IMR-90 (cell line): ENCODE measurements at regions not wholly inside any gene's neighbourhood (a gene's known extent, or its start where the extent isn't known, plus 50 kb on each side); places are given as distances from the start of the nearest gene placed in this dataset.

Experiments used
- ATAC-seq: fragments of 200-7000 bp; cut with Tn5 transposase; 2 replicates; pipeline ENCODE4 v1.9.1; 2020; ENCODE audit warnings: low read depth, mild to moderate bottlenecking, moderate library complexity
- BruUV-seq: library from RNA; stranded (reverse); fragments of 400-500 nt; replicated peaks from 2 replicates; lab custom pipeline; 2021; lab: Mats Ljungman, UMichigan
- CTCF ChIA-PET: fragments of 300-600 bp; formaldehyde crosslinking; extraction: SDS; loops from one replicate; lab custom pipeline; 2021; ENCODE audit warnings: antibody characterized with exemption; lab: Yijun Ruan, JAX
- POLR2A ChIA-PET: fragments of 300-600 bp; sonication (Branson Sonifier 250); formaldehyde crosslinking; loops from one replicate; lab custom pipeline; 2022; ENCODE audit warnings: antibody characterized with exemption; ENCODE audit not compliant: unreplicated experiment; lab: Charles Lee
- DNase-seq: peaks from one replicate; pipeline ENCODE4 v3.0.0; 2013
- H2AFZ ChIP-seq: replicated peaks from 2 replicates; pipeline ENCODE3; 2013; ENCODE audit warnings: low read length, mild to moderate bottlenecking; ENCODE audit not compliant: poor library complexity
- H2AK5ac ChIP-seq: 2 replicates; pipeline ENCODE4 v1.6.1; 2013; ENCODE audit warnings: low read depth, low read length, inconsistent platforms
- H2AK9ac ChIP-seq: replicated peaks from 2 replicates; pipeline ENCODE3; 2013; ENCODE audit warnings: mild to moderate bottlenecking, low read depth, low read length, moderate library complexity; ENCODE audit not compliant: poor library complexity
- H2BK120ac ChIP-seq: 2 replicates; pipeline ENCODE4 v1.6.1; 2013; ENCODE audit warnings: low read depth, low read length, inconsistent platforms
- H2BK15ac ChIP-seq: 3 replicates; pipeline ENCODE4 v1.6.1; 2013; ENCODE audit warnings: low read depth, low read length, inconsistent platforms
- H2BK20ac ChIP-seq: 2 replicates; pipeline ENCODE4 v1.6.1; 2013; ENCODE audit warnings: low read depth, mild to moderate bottlenecking, inconsistent platforms, low read length, moderate library complexity
- H2BK5ac ChIP-seq: 2 replicates; pipeline ENCODE4 v1.6.1; 2013; ENCODE audit warnings: mild to moderate bottlenecking, low read depth, low read length, inconsistent platforms; ENCODE audit not compliant: poor library complexity, severe bottlenecking
- H3K14ac ChIP-seq: replicated peaks from 2 replicates; pipeline ENCODE4 v1.6.1; 2013; ENCODE audit warnings: low read depth, low read length, inconsistent platforms
- H3K18ac ChIP-seq: 2 replicates; pipeline ENCODE4 v1.6.1; 2013; ENCODE audit warnings: low read depth, low read length, control low read depth
- H3K23ac ChIP-seq: 2 replicates; pipeline ENCODE4 v1.6.1; 2013; ENCODE audit warnings: low read depth, low read length, inconsistent platforms
- H3K27ac ChIP-seq: 2 replicates; pipeline ENCODE4 v1.5.1; 2013; ENCODE audit warnings: mild to moderate bottlenecking, control low read depth, low read length; ENCODE audit not compliant: insufficient read depth
- H3K27me3 ChIP-seq: 2 replicates; pipeline ENCODE4 v1.6.1; 2013; ENCODE audit warnings: low read length; ENCODE audit not compliant: control insufficient read depth, insufficient read depth
- H3K36me3 ChIP-seq: 2 replicates; pipeline ENCODE4 v1.6.1; 2013; ENCODE audit warnings: low read length, mixed read lengths; ENCODE audit not compliant: control insufficient read depth, insufficient read depth
- H3K4ac ChIP-seq: 2 replicates; pipeline ENCODE4 v1.6.1; 2013; ENCODE audit warnings: low read depth, low read length, inconsistent platforms
- H3K4me1 ChIP-seq: 2 replicates; pipeline ENCODE4 v1.6.1; 2013; ENCODE audit warnings: low read length, mixed read lengths; ENCODE audit not compliant: control insufficient read depth, insufficient read depth
- H3K4me2 ChIP-seq: 2 replicates; pipeline ENCODE4 v1.6.1; 2013; ENCODE audit warnings: low read depth, mild to moderate bottlenecking, control low read depth, low read length, moderate library complexity
- H3K4me3 ChIP-seq: 2 replicates; pipeline ENCODE4 v1.5.1; 2013; ENCODE audit warnings: low read depth, mild to moderate bottlenecking, control low read depth, low read length, moderate library complexity; ENCODE audit not compliant: insufficient read depth
- H3K56ac ChIP-seq: 2 replicates; pipeline ENCODE4 v1.6.1; 2013; ENCODE audit warnings: low read length, inconsistent platforms; ENCODE audit not compliant: insufficient read depth; ENCODE audit errors: extremely low read depth
- H3K79me1 ChIP-seq, 2 experiments: 2 replicates each; pipeline ENCODE4 v1.6.1; 2013; ENCODE audit warnings: low read length in 2 of 2, inconsistent platforms in 1 of 2, low read depth in 1 of 2
- H3K9ac ChIP-seq: 2 replicates; pipeline ENCODE4 v1.6.1; 2013; ENCODE audit warnings: low read depth, low read length, control low read depth
- H3K9me1 ChIP-seq: 2 replicates; pipeline ENCODE4 v1.6.1; 2013; ENCODE audit warnings: low read length, inconsistent platforms; ENCODE audit not compliant: insufficient read depth
- H3K9me3 ChIP-seq: 2 replicates; pipeline ENCODE4 v1.6.1; 2013; ENCODE audit warnings: low read length; ENCODE audit not compliant: control insufficient read depth, insufficient read depth
- H4K20me1 ChIP-seq: 2 replicates; pipeline ENCODE4 v1.6.1; 2013; ENCODE audit warnings: low read length, inconsistent platforms; ENCODE audit not compliant: insufficient read depth
- H4K5ac ChIP-seq: 2 replicates; pipeline ENCODE4 v1.6.1; 2013; ENCODE audit warnings: mild to moderate bottlenecking, low read depth, low read length, control low read depth
- H4K8ac ChIP-seq, 2 experiments: 2 replicates each; pipeline ENCODE4 v1.6.1; 2013; ENCODE audit warnings: low read depth in 2 of 2, low read length in 2 of 2, control low read depth in 1 of 2, inconsistent platforms in 1 of 2
- H4K91ac ChIP-seq: 2 replicates; pipeline ENCODE4 v1.6.1; 2013; ENCODE audit warnings: low read depth, low read length, inconsistent platforms; ENCODE audit not compliant: insufficient read depth
- BHLHE40 ChIP-seq: fragments of 150-350 bp; IDR thresholded peaks from 2 replicates; pipeline ENCODE4 v1.6.1; 2016; ENCODE audit warnings: mild to moderate bottlenecking, low read depth, low read length
- MXI1 ChIP-seq: IDR thresholded peaks from 2 replicates; pipeline ENCODE4 v1.6.1; 2012; ENCODE audit warnings: low read depth, mild to moderate bottlenecking, low read length, moderate library complexity, borderline replicate concordance
- RFX5 ChIP-seq: IDR thresholded peaks from 2 replicates; pipeline ENCODE4 v1.8.0; 2012; ENCODE audit warnings: low read depth, mild to moderate bottlenecking, low read length, moderate library complexity
- USF2 ChIP-seq: fragments of 150-350 bp; IDR thresholded peaks from 2 replicates; pipeline ENCODE4 v1.6.1; 2017; ENCODE audit warnings: mild to moderate bottlenecking, antibody characterized with exemption, low read length, low read depth
- WGBS, 2 experiments: methylation state at CpG; one replicate each; pipeline versions ENCODE4 v1.1.5 to v1.1.7; 2013; ENCODE audit warnings: missing lambda C conversion rate in 2 of 2; ENCODE audit not compliant: insufficient read length in 1 of 2; ENCODE audit errors: extremely low coverage in 2 of 2; 5-methylcytosine and 5-hydroxymethylcytosine counted together
- dilution Hi-C: fragments of 300-500 bp; cut with HindIII; formaldehyde crosslinking; loops from one replicate; pipeline ENCODE4 v1.14.3; 2018; ENCODE audit warnings: low sequenced_read_pairs; ENCODE audit not compliant: unreplicated experiment
- in situ Hi-C: fragments of 300-500 bp; cut with MboI; formaldehyde crosslinking; loops from 3 replicates; pipeline ENCODE4 v1.14.3; 2019; ENCODE audit warnings: low sequenced_read_pairs, inconsistent platforms, mixed read lengths
- intact Hi-C: fragments of 100-400 bp; cut with micrococcal nuclease; formaldehyde crosslinking; loops from 2 replicates; pipeline ENCODE4 v1.10.0; 2022

GRCh38 chr5:165871291-165871690 lies 2365.9 kb downstream of the MAT2B start:
- Histone ChIP-seq H4K20me1 (no peaks in the 10 kb centered on the region), H3K27me3 (no peaks in the 10 kb centered on the region), H2AK5ac (no peak overlapping the region), H2AFZ (no peak overlapping the region), H2BK20ac (no peak overlapping the region), H3K9me3 (peaks cover 2% of the 10 kb centered on the region; the same call in 1 of the 2 replicates), H4K8ac (no peak overlapping the region), H3K23ac (no peak overlapping the region), H3K14ac (no peak overlapping the region), H2AK9ac (no peak overlapping the region), H4K91ac (no peak overlapping the region), H2BK120ac (no peak overlapping the region), H4K5ac (no peak overlapping the region), H3K56ac (no peak overlapping the region), H3K4me2 (no peak overlapping the region), H3K4ac (no peak overlapping the region), H3K9ac (no peak overlapping the region), H3K18ac (no peak overlapping the region), H3K27ac (no peak overlapping the region), H2BK5ac (no peak overlapping the region), H3K79me1 (no peaks in the 10 kb centered on the region), H3K4me1 (no peaks in the 10 kb centered on the region), H3K36me3 (no peaks in the 10 kb centered on the region), H3K9me1 (no peaks in the 10 kb centered on the region), H3K4me3 (no peak overlapping the region), H2BK15ac (no peak overlapping the region)
- no TSS peak for BruUV-seq
- DNase-seq (no peak), ATAC-seq (no peak)
- intact Hi-C loops, result no loop called here
- in situ Hi-C loops, result no loop called here
- TF ChIP-seq BHLHE40, result no peak
- TF ChIP-seq USF2, result no peak
- no peak for TF ChIP-seq MXI1
- TF ChIP-seq RFX5, result no peak
- POLR2A ChIA-PET, result no interaction called here
- dilution Hi-C loops, result no loop called here
- CTCF ChIA-PET, result interaction anchor here (0.6 kb wide), 1 partner anchor 595 kb away, joined by 3 read pairs; no protein-coding TSS in a partner anchor
- no CpG with 5 or more reads among the region's 2 CpGs for WGBS, 2 experiments
